HG02588 (cell line): ENCODE measurements at regions not wholly inside any gene's neighbourhood (a gene's known extent, or its start where the extent isn't known, plus 50 kb on each side); places are given as distances from the start of the nearest gene placed in this dataset.

Source experiments
- ATAC-seq: cut with Tn5 transposase; IDR thresholded peaks from one replicate; pipeline ENCODE4 v1.9.1; 2021; ENCODE audit warnings: mild to moderate bottlenecking, moderate library complexity; ENCODE audit not compliant: unreplicated experiment

GRCh38 chr1:81498471-81499462 lies 302.0 kb upstream of the ADGRL2 start:
- no peak for ATAC-seq

- no peak for ATAC-seq
These were observed 304.4 kb upstream of the ADGRL2 start for GRCh38 chr1:81496349-81496748.

DNA sequence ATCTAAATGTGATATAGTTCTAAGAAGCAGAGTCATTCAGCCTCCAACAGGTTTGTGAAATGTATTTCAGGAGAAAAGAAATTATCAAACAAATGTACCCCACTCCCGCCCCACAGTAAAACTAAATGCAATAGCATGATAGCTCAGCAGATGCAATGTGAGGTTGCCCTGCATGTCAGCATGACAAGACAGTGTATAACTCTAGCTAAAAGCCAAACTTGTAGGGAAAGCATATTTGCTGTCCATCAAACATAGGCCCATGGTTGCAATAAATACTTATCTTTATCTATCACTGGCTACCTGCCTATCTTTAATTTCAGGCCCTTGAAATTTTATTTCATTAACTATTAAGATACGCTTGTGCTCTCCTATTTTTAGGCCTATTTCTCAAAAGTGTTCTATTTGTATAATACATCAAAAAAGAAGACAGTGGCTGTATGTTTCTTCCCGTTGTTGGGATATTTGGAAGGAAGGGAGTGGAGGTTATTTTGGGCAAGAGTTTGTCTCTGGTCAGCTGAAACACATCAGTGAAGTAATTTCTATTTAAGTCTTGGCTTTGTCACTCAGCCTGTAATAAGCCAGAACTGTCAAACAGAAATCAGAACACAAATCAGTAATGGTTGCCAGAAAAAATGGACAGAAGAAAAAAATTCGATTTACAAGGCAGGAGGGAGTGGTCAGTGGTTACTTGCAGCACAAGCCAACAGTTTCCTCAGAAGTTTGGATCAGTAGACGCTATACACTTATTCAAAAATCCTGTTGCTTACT lies 307.4 kb upstream of the ADGRL2 start:
- no peak for ATAC-seq

- ATAC-seq: no peak
These were observed 308.1 kb upstream of the ADGRL2 start for GRCh38 chr1:81492628-81493027.

- no peak for ATAC-seq
These were observed 310.1 kb upstream of the ADGRL2 start for GRCh38 chr1:81490614-81491013.

GRCh38 chr1:81489372-81489934 lies 311.3 kb upstream of the ADGRL2 start:
- no peak for ATAC-seq

- no peak for ATAC-seq
These were observed 316.4 kb upstream of the ADGRL2 start for GRCh38 chr1:81484284-81484683.

- no peak for ATAC-seq
These were observed 322.5 kb upstream of the ADGRL2 start for GRCh38 chr1:81478219-81478618.

DNA sequence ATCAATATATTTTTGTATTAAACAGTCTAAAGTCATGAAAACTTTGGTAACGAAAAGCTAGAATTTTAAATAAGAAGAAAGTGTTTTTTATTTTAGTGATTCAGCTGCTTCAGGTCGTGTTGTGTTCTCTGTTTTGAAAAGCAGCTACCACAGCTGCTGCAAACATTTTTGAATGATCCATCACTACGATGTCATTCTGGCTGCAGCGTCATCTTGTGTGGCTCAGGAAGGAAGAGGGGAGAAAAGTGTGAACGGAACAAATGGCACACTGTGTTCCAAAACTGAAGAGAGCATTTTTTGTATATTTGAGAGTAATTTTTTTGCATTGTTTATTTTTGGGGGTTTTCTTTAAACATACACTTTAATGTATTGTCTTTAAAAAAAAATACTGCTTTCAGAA lies 323.0 kb upstream of the ADGRL2 start:
- ATAC-seq: no peak

DNA sequence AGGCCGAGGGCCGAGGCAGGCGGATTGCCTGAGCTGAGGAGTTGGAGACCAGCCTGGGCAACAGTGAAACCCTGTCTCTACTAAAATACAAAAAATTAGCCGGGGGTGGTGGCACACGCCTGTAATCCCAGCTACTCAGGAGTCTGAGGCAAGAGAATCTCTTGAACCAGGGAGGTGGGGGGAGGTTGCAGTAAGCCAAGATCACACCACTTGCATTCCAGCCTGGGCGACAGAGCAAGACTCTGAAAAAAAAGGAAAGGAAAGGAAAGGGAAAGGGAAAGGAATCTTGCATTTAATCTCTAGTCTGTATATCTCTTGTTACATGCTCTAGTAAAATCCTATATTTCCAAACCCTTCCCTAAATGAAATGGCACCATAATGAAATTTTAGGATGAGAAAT lies 328.3 kb upstream of the ADGRL2 start:
- no peak for ATAC-seq

DNA sequence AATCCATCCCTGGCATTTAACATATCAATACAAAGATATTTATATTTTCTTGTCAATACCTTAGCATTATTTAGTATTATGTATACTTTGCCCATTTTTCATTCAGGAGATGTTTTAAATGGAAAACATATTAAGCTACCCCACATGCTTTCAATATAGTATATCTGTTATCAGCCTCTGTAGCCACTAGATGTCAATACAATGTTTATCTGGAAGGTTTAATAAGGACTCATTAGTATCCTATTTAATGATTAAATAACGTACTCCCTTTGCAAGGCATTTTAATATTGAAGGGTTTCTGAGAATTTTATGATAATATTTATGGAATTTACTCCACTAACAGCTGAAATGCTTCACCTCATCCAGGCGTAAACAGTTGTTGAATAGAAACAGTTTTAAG lies 329.5 kb upstream of the ADGRL2 start:
- no peak for ATAC-seq

GRCh38 chr1:81470275-81470674 lies 330.5 kb upstream of the ADGRL2 start:
- ATAC-seq: no peak

DNA sequence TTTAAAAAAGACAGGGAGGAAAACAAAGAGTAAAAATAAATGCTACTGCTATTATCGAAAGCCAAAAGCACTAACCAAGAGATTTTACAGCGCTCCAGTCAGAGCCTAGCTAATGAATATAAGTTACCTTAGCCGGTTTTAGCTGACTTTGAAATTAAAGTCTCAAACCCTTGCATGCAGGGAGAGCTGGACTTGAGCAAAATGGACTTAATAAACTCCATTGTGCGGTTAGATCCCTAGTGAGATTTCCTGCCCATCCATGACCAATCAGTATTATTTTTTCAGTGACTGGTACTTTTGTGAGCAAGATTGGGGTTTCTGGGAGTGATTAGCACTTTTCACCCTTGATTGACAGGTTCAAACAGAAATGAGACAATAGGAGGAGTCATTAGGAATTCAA lies 333.4 kb upstream of the ADGRL2 start:
- ATAC-seq: no peak

DNA sequence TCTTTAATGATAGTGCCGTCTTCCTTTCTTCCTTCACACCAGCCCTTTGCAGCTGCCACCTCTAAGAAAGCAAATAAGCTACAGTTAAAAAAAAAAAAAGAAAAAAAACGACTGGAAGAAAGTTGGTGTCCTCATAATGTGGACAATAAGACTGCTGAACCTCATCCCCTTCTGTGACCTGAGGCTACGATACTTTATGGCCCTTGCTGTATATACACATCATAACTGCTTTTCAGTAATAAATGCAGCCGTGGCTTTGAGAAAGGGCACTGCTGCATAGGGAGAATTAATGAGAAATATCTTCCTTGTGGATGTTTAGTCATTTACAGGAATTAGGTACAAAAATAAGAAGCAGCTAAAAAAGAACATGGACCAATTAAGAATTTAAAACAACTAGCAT lies 333.8 kb upstream of the ADGRL2 start:
- ATAC-seq: no peak

DNA sequence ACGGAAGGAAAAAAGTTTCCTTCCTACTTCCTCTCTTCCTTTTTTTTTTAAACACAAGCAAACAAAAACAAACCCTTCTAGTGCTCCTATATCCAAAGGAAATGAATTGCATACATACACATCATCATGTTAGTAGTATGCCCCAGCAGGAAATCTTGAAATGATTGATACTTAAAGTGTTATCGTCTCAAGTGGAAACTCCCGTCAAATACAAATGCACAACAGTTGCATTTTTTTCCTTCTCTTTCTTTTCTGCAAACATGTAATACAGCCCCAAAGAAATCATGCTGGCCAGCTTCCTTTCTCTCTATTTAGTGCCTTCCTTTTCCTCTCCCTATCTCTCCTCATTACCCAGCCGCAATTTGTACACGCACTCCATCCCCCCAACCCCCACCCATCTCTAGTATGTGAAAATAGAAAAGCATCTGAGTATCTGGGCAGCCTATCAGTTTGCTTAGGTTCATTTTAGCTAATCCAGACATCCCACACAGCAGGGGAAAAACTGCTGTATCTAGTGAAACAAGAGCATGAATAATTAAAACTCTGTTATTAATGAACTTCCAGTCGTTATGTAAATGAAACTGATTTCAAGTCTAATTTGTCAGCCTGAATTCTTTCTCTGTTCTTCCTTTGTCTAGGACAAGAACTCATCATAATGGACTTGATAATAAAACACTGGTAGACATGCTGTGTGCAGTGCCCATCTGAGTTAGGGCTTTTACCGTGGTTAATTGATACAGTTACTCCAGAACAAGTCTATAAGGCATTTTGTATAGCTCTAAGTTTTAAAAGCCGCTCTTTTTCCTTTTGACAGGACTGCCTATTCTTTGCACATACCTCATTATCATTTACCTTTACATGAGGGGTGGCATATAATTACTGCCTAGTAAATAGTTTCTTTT lies 336.5 kb upstream of the ADGRL2 start:
- no peak for ATAC-seq

DNA sequence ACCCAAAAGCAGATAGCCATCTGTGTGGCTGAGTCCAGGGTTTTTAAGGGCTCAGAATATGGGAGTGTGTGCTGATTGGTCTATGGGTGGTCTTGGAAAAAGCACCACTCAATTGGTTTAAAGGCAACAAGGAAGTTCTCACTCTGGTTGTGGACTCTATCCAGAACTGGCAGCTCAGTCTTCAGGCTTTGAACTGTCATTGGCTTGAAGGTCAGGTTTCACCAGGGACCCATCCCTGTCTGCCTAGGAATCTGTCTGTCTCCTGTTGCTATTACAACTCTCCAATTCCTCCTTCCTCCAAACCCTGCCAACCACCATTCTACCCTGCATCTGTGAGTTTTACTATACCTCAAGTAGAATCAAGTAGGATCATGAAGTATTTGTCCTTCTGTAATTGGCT lies 341.7 kb upstream of the ADGRL2 start:
- no peak for ATAC-seq

GRCh38 chr1:81458186-81458585 lies 342.5 kb upstream of the ADGRL2 start:
- ATAC-seq: no peak

- ATAC-seq: no peak
These were observed 345.3 kb upstream of the ADGRL2 start for GRCh38 chr1:81455481-81455880.

- no peak for ATAC-seq
These were observed 346.8 kb upstream of the ADGRL2 start for GRCh38 chr1:81453971-81454370.

DNA sequence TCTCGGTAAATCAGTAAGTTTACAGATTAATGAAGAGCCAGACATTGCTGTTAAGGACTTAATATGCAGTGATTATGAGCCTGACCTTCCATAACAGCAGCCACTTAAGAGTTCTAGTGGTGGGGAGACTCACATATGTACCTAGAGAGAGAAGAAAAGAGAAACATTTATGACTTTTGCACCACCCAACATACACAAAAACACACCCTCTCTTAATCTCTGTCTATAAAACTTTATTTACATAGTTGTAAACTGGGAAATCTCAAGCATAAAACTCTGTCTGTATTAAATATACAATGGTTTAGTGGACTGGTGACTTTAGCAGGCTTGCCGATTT lies 347.4 kb upstream of the ADGRL2 start:
- ATAC-seq: no peak
